RWPE1 (cell line): ENCODE measurements at regions not wholly inside any gene's neighbourhood (a gene's known extent, or its start where the extent isn't known, plus 50 kb on each side); places are given as distances from the start of the nearest gene placed in this dataset.

Experiments used
- CTCF ChIA-PET: fragments of 350-600 bp; sonication (Branson Sonifier 250); formaldehyde crosslinking; extraction: SDS; loops from one replicate; lab custom pipeline; 2021; lab: Yijun Ruan, JAX
- POLR2A ChIA-PET: fragments of 400-600 bp; formaldehyde crosslinking; extraction: SDS; loops from one replicate; lab custom pipeline; 2020; ENCODE audit warnings: antibody characterized with exemption; ENCODE audit not compliant: low non-redundant PET; lab: Yijun Ruan, JAX
- DNase-seq: peaks from one replicate; pipeline ENCODE4 v3.0.0; 2012; ENCODE audit warnings: low spot score
- H3K27ac ChIP-seq: fragments of 450-650 bp; 2 replicates; pipeline ENCODE4 v1.5.1; 2017
- CTCF ChIP-seq: fragments of 450-650 bp; conservative IDR thresholded peaks from 2 replicates; pipeline ENCODE4 v1.5.1; 2017; ENCODE audit warnings: low read depth, mild to moderate bottlenecking

DNA sequence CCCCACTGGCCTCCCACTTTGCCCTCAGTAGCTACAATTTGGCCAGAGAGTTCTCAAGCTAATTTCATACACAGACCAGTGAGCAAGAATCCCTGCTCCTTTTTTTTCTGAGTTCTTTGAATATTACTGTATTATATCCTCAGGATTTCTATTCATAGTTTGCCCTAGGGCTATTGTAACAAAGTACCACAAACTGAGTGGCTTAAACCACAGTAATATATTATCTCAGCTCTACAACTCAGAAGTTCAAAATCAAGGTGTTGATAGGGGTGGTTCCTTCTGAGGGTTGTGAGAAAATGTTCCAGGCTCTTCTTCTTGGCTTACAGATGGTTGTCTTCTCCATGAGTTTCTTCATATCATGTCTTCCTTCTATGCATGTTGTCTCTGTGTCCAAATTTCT is 289.4 kb upstream of the ESRRG start:
- no peak for DNase-seq
- no peak for TF ChIP-seq CTCF
- ChIA-PET POLR2A (no interaction called here), CTCF (interaction anchor here (0.6 to 1.8 kb wide), 3 partner anchors 10 to 72 kb away, joined by 3 to 5 read pairs (median 3); no protein-coding TSS in a partner anchor)
- H3K27ac ChIP-seq, result no peak overlapping the region

- POLR2A ChIA-PET, result no interaction called here
- DNase-seq, result no peak
- CTCF ChIA-PET, result no interaction called here
- no peak overlapping the region for H3K27ac ChIP-seq
- no peak for TF ChIP-seq CTCF
These were observed 287.9 kb upstream of the ESRRG start for GRCh38 chr1:217011097-217011496.

GRCh38 chr1:217010253-217010652 is 287.0 kb upstream of the ESRRG start:
- DNase-seq, result no peak
- TF ChIP-seq CTCF, result no peak
- POLR2A ChIA-PET, result no interaction called here
- CTCF ChIA-PET, result no interaction called here
- no peak overlapping the region for H3K27ac ChIP-seq

DNA sequence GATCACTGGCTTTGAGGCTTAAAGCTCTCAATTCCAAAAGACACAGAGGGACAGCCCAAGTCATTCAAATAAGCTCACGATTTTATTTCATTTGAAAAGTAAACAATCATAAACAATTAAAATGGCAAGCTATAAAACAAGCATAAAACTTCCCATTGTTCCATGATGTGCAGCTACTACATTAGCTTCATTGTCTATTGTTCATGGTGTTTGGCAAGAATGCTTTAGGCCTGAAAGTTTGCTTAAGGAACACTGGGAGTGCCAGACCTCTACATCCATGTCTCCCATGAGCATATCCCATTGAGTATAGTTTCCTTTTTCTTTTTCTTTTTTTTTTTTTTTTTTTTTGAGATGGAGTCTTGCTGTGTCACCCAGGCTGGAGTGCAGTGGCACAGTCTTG is 286.1 kb upstream of the ESRRG start:
- TF ChIP-seq CTCF, result no peak
- no peak overlapping the region for H3K27ac ChIP-seq
- ChIA-PET CTCF (interaction anchor here (0.7 kb wide), 1 partner anchor 31 kb away, joined by 3 read pairs; no protein-coding TSS in a partner anchor), POLR2A (no interaction called here)
- DNase-seq, result no peak

GRCh38 chr1:217004776-217005436 is 281.7 kb upstream of the ESRRG start:
- ChIA-PET POLR2A (no interaction called here), CTCF (interaction anchor here (0.6 kb wide), 1 partner anchor 16 kb away, joined by 3 read pairs; no protein-coding TSS in a partner anchor)
- H3K27ac ChIP-seq, result no peak overlapping the region
- no peak for DNase-seq
- TF ChIP-seq CTCF, result no peak

DNA sequence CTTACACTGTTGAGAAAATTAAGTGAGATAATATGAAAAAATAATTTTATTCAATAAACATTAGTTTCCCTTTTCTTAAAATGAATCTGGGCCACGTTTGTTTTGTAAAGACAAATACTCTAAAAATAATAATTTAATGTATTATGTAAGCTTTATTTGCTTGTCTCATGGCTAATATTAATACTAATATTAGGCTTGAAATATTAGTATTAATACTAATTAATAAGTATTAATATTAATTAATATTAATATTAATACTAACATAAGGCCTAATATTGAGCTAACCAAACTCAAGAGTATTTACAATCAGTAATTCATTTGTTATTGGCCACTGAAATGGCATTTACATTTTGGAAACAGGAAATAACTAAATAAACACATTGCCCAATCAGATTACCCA is 280.1 kb upstream of the ESRRG start:
- no peak for DNase-seq
- no peak for TF ChIP-seq CTCF
- CTCF ChIA-PET, result interaction anchor here (0.7 kb wide), 2 partner anchors 28 to 81 kb away, joined by 3 read pairs; no protein-coding TSS in a partner anchor
- no peak overlapping the region for H3K27ac ChIP-seq
- POLR2A ChIA-PET, result no interaction called here
